ENCODE measurements at regions not wholly inside any gene's neighbourhood (a gene's known extent, or its start where the extent isn't known, plus 50 kb on each side); places are given as distances from the start of the nearest gene placed in this dataset.

GRCh38 chr2:175817221-175817620, 184.8 kb downstream of the LNPK start:
- TF ChIP-seq, protein P1, sequence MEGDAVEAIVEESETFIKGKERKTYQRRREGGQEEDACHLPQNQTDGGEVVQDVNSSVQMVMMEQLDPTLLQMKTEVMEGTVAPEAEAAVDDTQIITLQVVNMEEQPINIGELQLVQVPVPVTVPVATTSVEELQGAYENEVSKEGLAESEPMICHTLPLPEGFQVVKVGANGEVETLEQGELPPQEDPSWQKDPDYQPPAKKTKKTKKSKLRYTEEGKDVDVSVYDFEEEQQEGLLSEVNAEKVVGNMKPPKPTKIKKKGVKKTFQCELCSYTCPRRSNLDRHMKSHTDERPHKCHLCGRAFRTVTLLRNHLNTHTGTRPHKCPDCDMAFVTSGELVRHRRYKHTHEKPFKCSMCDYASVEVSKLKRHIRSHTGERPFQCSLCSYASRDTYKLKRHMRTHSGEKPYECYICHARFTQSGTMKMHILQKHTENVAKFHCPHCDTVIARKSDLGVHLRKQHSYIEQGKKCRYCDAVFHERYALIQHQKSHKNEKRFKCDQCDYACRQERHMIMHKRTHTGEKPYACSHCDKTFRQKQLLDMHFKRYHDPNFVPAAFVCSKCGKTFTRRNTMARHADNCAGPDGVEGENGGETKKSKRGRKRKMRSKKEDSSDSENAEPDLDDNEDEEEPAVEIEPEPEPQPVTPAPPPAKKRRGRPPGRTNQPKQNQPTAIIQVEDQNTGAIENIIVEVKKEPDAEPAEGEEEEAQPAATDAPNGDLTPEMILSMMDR (IDR thresholded peaks at IDR 0.05): no peak
- TF ChIP-seq SREBF2 (IDR thresholded peaks at IDR 0.05): no peak
